Activated T-cell treated with anti-CD3 and anti-CD28 coated beads for 24 hours (primary cell): ENCODE measurements at regions not wholly inside any gene's neighbourhood (a gene's known extent, or its start where the extent isn't known, plus 50 kb on each side); places are given as distances from the start of the nearest gene placed in this dataset.

Source experiments
- DNase-seq: peaks from one replicate; pipeline ENCODE4 v3.0.0-alpha.2; 2020; ENCODE audit warnings: low read depth

DNA sequence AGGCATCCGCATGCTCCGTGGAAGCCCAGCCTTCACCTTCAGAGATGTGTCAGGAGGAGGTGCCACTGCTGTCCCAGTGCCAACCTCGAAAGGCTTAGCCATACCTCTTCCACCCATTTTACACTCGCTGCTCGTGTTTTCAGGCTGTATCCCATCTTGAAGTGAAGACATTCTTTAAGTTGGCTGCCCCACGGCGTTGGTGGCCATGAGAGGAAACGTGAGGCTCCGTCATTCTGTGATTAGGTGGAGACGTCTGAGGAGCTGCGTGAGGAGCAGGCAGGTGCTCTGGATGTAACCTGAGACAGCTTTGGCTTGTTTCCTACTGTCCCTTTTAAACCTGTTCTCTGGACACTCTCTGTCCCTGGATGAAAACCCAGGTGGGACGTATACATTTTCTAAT is 159.9 kb upstream of the RNF32 start:
- DNase-seq, result no peak

DNA sequence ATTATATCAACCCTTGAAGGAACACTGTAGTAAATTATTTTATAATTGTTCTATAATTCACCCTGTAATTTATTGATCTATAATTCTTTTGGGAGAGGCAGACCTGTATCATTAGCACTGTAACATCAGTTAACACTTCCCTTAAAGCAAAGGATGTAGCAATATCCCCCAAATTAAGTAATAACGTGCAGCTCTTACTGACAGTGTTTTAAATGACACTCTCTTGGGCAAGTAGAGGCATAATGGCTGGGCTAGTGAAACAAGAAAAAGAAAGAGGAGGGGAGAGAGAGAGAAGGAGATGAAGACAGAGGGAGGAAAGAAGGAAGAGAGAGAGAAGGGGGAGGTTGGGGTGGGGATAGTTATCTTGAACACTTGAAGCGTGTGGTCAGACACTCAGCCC is 161.0 kb upstream of the RNF32 start:
- no peak for DNase-seq

DNA sequence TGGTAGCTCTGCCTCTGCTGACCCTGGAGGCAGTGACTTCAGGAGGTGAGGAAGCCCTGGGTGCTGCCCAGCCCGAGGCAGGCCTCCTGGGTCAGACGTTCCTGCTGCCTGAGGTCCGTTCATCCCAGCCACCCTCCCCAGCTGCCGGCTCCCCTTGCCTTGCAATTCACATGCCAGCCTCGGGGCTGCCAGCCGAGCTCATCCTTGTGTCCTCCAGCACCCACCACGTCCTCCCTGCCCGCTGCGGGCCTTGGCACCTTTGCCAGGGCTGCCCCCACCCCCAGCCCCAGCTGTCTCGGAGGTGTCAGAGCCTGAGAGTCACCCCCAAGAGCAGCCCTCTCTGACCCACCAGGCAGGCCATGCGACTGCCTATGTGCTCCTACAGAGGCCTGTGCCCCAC is 162.1 kb upstream of the RNF32 start:
- no peak for DNase-seq

DNA sequence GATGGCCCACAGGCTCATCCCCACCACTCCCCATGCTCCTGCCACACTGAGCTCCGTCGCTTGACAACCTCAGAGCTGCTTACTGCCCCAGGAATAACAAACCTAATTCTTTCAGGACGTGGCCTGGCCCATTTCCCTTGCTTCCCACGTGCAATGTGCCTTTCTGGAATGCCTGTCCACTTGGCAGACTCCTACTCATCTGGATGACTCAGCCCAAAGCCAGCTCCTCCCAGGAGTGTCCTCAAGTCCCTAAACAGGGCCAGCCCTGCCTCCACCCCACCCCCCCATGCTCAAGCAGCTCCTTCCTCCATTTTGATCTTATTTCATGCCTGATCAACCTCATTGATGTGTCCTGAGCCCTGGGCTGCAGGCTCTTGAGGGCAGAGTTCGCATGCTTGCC is 164.9 kb upstream of the RNF32 start:
- DNase-seq, result no peak

DNA sequence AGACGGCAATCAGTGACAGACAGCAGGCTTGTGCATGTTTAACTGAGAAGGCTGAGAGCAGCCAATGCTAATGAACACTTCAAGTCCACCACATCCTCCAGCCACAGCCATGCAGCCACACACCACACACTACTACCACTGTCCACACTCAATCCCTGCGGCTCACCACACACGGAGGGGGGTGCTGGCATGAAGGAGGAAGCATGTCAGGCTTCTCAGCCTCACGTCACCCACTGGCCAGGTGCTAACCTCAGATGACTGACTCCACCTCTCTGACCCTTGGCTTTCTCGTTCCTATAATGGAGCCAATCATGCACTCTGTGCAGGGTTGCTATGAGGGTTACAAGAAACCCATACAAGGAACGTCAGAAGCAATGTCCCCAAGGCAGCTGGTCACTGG is 165.4 kb upstream of the RNF32 start:
- no peak for DNase-seq

DNA sequence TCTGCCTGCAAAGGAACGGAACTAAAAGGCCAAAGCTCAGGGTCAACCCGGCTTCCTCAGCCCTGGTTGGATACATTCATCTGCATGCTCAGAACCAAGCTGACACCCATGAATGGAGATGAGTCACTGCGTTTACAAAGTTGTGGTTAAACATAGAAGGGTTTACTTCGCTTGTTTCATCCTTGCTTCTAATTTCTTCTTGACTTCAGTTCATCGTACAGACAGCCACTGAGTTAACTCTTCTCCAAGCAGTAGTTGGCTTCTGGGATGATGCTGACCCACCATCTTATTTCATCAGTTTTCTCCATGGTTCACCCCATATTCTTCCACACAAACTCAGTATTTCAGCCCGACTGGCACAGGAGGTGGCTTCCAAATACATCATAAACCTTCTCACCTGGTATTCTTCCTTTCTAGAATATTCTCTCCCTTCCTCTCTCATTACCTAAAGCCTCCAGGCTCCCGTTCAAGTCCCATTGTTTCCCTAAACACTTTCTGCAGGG is 166.3 kb upstream of the RNF32 start:
- DNase-seq, result no peak

DNA sequence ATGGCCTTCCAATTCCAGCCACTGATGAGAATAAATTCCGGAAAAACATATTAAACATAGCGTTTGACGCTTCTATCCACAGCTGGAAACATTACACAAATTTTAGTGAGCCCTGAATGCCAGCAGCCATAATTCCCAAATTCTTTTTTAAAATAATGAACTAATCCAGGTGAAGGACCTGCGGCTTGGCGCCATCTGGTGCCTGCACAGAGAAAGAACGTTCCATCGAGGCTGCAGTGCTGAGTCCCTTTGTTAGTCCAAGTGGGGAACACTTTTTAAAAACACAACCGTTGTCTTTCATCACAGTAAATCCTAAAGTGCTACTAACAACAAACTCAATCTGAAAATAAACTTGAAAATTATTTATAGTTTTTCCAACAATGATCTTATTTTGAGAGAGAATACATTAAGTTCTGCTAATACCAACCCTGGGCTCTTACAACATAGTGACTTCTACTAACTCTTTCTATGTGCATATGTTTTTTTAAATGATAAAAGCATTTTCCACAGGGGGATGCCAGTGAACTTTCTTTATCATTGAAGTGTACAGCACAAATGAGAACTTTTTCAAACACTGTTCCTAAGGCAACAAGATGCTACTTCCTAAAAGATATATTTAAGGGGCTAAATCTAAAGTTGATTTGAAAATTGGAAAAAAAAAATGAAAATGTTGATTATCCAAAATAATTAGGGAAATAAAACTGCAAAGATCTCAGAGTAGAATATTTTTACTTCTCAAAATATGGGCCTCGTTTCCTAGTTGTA is 166.9 kb upstream of the RNF32 start:
- peak; percentile 7 for DNase-seq

DNA sequence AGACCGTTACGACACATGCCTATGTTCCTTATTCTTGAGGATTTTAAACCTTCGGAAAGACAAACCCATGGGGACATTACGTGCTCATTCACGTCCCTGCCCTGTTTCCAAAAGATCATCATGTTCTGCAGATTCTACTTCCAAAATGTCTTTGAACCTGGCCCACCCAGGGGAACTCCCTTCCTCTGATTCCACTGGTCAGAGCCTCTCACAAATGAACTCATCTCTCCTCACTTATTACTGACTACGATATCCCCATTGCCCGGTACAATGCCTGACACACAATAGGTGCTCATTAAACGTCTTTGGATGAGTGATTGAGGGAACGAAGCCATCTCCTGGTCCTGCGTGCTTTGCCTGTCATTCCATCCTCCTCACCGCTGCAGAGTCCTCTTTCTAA is 168.3 kb upstream of the RNF32 start:
- no peak for DNase-seq

DNA sequence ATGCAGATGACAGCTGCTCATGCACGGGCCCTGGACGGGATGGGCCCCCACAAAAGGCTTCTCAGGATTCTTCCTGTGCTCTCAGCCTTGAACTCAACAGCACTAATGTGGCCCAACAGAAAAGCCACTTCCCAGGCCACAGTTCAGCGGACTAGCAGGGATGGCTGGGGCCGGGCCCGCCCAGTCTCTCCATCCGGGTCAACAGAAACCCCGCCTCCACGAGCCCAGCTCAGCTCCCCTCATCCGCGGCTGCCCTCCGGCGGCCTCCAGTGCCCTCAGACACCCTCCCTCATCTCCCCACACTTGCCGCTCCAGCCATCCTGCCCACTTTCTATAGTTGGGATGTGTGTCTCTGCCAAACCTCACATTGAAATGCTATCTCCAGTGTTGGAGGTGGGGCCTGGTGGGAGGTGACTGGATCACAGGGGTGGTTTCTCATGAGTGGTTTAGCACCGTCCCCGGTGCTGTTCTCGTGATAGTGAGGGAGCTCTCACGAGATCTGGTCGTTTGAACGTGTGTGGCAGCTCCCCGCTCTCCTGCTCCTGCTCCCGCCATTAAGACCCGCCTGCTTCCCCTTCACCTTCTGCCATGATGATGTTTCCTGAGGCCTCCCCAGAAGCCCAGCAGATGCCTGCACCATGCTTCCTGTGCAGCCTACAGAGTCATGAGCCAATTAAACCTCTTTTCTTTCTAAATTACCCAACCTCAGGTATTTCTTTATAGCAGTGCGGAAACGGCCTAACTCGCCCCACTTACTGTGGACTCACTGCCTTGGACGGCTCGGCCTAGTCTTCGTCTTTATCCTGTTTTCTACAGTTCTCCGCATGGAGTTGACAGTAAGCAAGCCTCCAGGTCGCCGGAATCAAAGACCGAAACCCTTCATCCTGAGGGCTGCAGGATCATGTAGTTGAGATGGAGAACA is 169.9 kb upstream of the RNF32 start:
- no peak for DNase-seq

DNA sequence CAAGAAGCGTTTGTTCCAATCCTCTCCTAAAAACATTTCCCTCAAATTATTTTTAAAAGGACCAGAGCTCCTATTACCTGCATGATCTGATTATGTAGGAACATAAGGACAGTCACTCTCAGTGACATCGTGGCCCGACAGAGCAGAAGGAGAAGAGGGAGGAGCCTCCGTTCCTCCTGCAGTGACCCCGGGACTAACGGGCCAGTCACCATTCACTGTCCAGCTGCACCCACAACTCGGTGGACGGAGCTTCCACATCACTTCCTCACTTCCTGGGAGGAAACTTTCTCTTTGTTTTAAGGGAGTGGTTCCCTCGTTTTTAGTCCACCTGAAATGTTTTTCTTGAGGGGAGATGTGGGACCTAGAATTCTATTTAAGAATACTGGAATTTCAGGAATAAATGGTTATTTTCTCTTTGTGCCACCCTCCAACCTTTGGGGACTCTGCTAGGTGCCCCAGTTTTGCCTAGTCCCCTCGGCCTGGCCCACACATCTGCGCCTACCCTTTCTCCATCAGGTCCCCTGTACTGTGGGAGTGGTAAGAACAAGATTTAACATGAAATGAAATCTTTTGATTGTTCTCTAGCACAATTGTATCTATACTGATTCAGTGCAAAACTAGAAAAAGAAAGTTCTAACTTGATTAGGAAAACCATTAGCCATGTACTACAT is 173.5 kb upstream of the RNF32 start:
- no peak for DNase-seq

DNA sequence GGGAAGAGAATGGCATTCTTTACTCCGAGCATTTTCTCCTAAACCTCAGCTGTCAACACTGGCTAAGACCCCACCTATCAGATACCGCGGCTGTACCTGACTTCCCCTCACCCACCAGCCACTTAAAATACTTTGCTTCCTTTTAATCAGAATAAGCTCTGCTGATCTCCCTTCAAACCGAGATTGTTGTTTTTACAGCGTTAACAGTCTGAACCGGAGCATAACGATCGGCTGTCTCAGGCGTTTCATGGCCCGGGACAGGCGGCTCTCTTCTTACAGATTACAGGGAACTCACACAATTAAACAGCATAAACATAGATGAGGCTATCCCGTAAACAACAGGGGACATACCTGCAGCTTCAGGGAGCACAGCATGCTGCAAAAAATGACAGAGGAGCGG is 174.3 kb upstream of the RNF32 start:
- DNase-seq, result no peak

DNA sequence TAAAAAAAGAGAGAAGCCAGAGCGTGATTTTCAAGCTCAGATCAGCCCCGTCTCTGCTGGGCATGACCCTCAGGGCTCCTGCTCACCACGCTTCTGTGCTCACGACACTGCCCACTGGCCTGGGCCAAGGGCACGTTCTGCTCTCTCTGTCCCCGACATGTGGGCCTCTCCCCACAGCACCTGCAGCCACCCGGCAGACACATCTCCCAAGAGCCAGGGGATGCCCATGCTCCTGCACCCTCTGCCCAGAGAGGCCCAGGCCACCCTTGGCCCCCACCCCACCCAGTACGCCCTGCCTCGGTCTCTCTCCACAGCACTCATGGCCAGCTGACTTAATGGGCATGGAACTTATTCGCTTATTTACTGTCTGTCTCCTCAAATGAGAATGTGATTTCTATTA is 175.4 kb upstream of the RNF32 start:
- DNase-seq, result no peak

DNA sequence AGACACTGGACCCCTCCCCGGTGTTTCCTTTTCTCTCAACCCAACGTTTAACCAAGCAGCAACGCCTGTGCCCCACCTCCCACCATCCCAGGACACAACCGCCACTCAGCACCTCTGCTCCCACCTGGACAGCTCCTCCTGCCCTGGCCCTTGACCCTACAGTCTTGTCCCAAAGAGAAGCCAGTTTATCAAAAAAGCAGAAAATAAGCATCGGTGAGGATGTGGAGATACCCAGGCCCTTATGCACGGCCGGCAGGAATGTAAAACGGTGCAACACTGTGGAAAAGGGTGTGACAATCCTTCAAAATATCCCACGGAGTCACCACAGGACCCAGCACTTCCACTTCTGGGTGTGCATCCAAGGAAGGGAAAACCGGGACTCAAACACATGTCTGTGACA is 176.2 kb upstream of the RNF32 start:
- no peak for DNase-seq

DNA sequence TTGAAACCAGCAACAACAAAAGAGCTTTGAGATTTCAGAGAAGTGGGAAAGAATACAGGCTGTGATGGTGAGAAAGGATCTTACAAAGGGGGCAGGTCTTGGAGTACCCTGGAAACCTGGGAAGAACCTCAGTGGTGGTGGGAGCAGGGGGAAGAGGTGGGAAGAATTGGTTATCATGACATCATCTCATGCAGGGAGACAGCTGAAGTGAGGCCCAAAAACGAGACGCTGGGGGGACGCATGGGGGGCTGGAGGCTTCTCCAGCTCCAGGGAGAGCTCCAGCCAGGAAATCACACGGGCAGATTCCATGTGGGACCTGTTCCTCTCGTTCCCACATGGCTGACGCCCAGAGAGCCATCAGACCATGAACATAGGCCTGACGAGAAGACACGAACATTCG is 177.3 kb upstream of the RNF32 start:
- DNase-seq, result no peak

DNA sequence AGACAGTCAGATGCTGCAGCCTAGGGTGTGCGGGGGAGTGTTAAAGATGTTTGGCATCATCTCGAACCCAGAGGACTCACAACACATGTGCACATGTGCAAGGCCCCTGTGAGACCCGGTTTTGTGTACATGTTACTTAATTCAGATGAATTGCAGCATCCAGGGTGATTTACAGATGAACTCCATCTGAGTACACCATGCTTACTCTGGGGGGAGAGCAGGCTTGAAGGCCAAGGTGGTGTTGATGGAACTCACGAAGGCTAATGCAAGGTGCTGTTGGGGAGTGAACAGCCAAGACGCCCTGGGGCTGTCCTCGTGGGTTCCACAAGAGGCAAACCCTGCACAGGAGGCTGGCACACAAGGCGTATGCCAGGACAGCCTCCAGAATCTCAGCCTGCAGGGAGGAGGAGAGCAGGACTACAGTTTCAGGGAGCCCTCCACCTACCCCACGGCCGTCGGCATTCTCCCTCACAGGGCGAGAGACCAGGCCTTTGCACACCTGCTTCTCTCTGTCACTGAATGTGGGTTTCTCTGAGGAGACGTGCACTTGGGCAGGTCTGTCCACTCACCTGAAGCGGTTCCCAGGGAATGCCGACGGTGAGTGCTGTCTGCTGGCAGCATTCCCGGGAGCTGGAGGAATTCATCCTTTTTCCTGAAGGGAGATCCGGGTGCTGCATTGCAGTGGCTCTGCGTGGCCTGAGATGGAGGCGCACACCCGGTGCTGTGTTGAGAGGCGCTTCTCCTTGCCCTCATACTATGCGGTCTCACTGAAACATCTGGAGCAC is 178.5 kb upstream of the RNF32 start:
- no peak for DNase-seq

DNA sequence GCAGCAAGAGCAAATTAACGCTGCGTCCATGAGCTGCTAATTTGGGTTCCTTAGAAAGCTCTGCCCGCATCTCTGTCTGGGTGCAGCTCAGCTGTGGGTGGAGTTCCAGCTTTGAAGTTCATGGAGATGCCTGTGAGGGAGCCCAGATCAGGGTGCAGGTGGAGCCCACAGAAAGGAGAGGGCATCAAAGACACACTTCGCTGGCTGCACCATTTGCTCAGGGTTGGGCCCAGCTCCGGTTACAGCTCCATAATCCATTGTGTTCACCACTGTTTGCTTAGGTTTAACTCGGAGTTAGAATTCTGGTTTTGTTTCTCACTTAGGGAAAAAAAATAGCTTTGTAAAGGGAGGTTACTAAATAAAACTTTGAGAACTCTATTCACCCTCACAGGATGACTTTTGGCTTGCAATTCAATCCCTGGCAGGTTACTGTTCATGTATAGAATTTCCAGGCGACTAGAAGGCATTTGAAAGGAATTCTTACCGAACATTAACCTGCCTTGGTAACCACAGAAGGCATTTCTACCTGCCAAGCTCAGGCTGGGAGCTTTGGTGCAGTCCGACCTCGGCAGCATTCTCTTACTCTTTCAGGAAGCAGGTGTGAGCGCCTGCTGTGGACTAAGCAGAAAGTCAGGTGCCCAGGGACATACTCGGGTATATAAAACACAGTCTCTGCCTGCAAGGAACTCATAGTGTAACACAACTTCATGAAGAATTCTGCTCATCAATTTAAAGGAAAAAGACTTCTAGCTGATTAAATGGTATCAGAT is 179.5 kb upstream of the RNF32 start:
- DNase-seq, result no peak

DNA sequence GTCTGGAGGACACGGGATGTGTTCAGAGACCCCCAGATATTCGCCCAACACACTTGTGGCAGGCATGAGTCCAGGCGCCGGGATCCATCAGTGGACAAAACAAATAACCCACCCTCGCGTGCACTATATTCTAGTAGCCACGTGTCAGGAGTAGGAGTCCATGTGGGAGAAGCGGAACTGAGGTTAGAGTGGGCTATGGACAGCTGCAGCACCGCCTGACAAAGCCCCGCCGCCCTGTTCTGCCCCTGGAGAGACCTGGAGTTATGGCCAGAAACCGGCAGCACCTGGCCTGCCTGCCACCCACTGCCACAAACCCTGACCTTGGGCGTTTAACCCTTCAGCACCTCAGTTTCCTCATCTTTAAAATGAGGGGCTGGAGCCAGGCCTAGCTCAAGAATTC is 181.0 kb upstream of the RNF32 start:
- no peak for DNase-seq

DNA sequence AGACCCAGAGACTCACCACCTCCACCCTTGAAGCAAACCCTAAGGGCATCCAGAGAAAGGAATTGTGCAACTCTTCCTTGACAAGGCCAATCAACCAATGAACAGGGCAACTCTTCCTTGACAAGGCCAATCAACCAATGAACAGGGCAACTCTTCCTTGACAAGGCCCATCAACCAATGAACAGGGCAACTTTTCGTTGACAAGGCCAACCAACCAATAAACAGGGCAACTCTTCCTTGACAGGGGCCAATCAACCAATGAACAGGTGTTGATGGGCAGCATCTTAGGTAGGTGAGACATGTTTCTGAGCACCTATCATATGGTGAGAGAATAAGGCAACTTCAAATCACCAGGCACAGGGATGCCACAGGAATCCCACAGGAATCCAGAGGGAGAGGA is 181.5 kb upstream of the RNF32 start:
- DNase-seq, result no peak

DNA sequence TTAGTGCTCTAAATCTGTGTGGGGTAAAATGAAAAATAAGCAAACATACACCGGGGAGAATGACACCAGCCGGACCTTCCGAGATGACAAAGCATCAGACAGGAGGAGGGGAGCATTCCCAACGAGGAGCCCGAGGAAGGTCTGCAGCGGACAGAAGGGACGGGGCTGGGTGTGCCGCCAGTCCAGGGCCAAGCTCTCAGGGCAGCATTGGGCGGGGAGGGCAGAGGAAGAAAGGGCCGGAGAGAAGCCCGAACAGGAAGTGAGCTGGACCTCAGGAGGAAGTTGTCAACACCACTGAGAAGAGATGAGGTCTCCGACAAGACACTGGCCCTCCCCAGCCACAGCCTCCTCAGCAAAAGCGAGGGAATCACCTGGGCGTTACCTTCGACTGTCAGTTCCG is 182.6 kb upstream of the RNF32 start:
- no peak for DNase-seq

DNA sequence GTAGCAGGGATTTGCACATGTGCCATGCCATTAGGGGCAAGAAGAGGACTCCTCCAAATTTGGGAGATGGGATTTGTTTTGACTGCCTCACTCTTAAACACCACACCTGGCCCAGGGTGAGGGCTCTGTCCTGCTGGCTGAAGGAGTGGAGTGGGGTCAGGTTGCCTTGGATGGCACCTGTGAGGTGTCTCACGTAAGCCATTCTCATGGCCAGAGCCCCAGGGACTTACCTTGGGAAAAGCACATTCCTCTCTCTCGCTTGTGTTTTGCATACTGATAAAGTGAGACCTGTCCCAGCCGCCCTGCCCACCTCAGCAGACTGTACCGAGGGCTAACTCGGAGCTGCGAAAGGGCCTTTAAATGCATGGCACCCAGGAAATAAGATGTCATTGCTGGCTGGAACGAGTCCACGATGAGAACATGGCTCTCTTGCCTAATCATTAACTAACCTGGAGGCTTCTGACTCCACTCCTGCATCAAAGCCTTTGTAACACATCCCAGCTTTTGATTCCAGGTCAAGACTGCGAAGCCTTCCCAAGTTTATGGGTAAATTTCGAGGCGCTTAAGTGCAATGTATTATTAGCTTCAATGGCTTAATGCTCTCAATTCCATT is 184.0 kb upstream of the RNF32 start:
- no peak for DNase-seq

DNA sequence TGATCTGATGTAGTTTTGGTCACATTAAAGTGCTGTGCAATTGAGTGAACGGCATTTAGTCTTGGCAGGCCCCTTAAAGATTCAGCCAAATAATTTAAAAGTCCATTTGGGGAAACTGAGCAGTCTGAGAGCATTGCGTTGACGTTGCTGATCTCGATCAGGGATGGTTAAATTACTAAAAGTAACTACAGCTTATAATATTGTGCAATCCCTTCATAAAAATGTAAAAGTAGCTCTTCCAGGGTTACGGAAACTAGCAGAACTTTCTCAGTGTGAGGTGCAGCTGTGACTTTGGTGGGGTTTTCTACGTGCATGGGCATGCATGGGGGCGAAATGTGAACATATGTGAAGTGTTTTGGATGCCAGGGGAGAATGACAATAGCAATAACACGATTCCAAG is 184.5 kb upstream of the RNF32 start:
- DNase-seq, result no peak
